Neutrophil (primary cell): ENCODE measurements at regions not wholly inside any gene's neighbourhood (a gene's known extent, or its start where the extent isn't known, plus 50 kb on each side); places are given as distances from the start of the nearest gene placed in this dataset.

ENCODE experiments used
- H3K27ac ChIP-seq: fragments of 200-600 bp; sonication (generic); 2 replicates; pipeline ENCODE4 v1.5.1; 2016; ENCODE audit warnings: mild to moderate bottlenecking, moderate library complexity
- H3K27me3 ChIP-seq: fragments of 200-600 bp; sonication (generic); 2 replicates; pipeline ENCODE4 v1.6.0; 2016; ENCODE audit warnings: mild to moderate bottlenecking
- H3K36me3 ChIP-seq: fragments of 200-600 bp; sonication (generic); 2 replicates; pipeline ENCODE4 v1.5.1; 2017
- H3K4me1 ChIP-seq, 2 experiments: fragments of 200-600 bp in 1 of 2; sonication (generic) in 1 of 2; 1 replicate in 1 of 2; 2 replicates in 1 of 2; pipeline versions ENCODE4 v1.5.1 to v1.6.1; 2013 to 2016; ENCODE audit warnings: low read depth in 1 of 2, low read length in 1 of 2, mild to moderate bottlenecking in 1 of 2, moderate library complexity in 1 of 2; ENCODE audit not compliant: control insufficient read depth in 1 of 2, insufficient read depth in 1 of 2
- H3K4me3 ChIP-seq, 2 experiments: fragments of 200-600 bp in 1 of 2; sonication (generic) in 1 of 2; 1 replicate in 1 of 2; 2 replicates in 1 of 2; pipeline ENCODE4 v1.5.1; 2013 to 2016; ENCODE audit warnings: low read depth in 1 of 2, low read length in 1 of 2, mild to moderate bottlenecking in 1 of 2, moderate library complexity in 1 of 2
- H3K9me3 ChIP-seq: fragments of 200-600 bp; sonication (generic); 2 replicates; pipeline ENCODE4 v1.5.1; 2016
- CTCF ChIP-seq: fragments of 200-600 bp; sonication (generic); IDR thresholded peaks from 2 replicates; pipeline ENCODE4 v1.5.1; 2016; ENCODE audit warnings: antibody characterized with exemption

- no peak for TF ChIP-seq CTCF
- H3K4me3 ChIP-seq = no peak overlapping the region
- no peaks in the 10 kb centered on the region for H3K9me3 ChIP-seq
- H3K4me1 ChIP-seq = no peaks in the 10 kb centered on the region
- H3K36me3 ChIP-seq = no peaks in the 10 kb centered on the region
- no peaks in the 10 kb centered on the region for H3K27me3 ChIP-seq
- H3K27ac ChIP-seq = no peak overlapping the region
Measured at GRCh38 chr21:27840262-27840661, 873.4 kb upstream of the ADAMTS5 start.

GRCh38 chr21:27839512-27840115 is 872.7 kb upstream of the ADAMTS5 start:
- Histone ChIP-seq H3K36me3 (no peaks in the 10 kb centered on the region), H3K9me3 (no peaks in the 10 kb centered on the region), H3K4me3 (no peak overlapping the region), H3K27me3 (no peaks in the 10 kb centered on the region), H3K4me1 (no peaks in the 10 kb centered on the region), H3K27ac (no peak overlapping the region)
- TF ChIP-seq CTCF = no peak

GRCh38 chr21:27838573-27838972 is 871.7 kb upstream of the ADAMTS5 start:
- Histone ChIP-seq H3K4me1 (no peaks in the 10 kb centered on the region), H3K9me3 (no peaks in the 10 kb centered on the region), H3K27me3 (no peaks in the 10 kb centered on the region), H3K4me3 (no peak overlapping the region), H3K36me3 (no peaks in the 10 kb centered on the region), H3K27ac (no peak overlapping the region)
- no peak for TF ChIP-seq CTCF

GRCh38 chr21:27837936-27838335 is 871.0 kb upstream of the ADAMTS5 start:
- no peak overlapping the region for H3K4me3 ChIP-seq
- no peak for TF ChIP-seq CTCF
- H3K9me3 ChIP-seq = no peaks in the 10 kb centered on the region
- no peaks in the 10 kb centered on the region for H3K27me3 ChIP-seq
- H3K4me1 ChIP-seq = no peaks in the 10 kb centered on the region
- H3K36me3 ChIP-seq = no peaks in the 10 kb centered on the region
- no peak overlapping the region for H3K27ac ChIP-seq

- TF ChIP-seq CTCF = no peak
- no peaks in the 10 kb centered on the region for H3K4me1 ChIP-seq
Measured at GRCh38 chr21:27833298-27833697, 866.4 kb upstream of the ADAMTS5 start.

More at GRCh38 chr21:27833298-27833697, 866.4 kb upstream of the ADAMTS5 start:
- Histone ChIP-seq H3K9me3 (no peaks in the 10 kb centered on the region), H3K27ac (no peak overlapping the region), H3K27me3 (no peaks in the 10 kb centered on the region), H3K4me3 (no peak overlapping the region), H3K36me3 (no peaks in the 10 kb centered on the region)
